Testis (tissue), 2 donors: ENCODE measurements at regions not wholly inside any gene's neighbourhood (a gene's known extent, or its start where the extent isn't known, plus 50 kb on each side); places are given as distances from the start of the nearest gene placed in this dataset.

Source experiments
- DNase-seq: peaks from one replicate; pipeline ENCODE4 v3.0.0-alpha.2; 2019
- H3K27ac ChIP-seq, 2 donors: fragments of 200-600 bp; sonication (generic); one replicate each; pipeline ENCODE4 v1.5.1; 2019
- H3K27me3 ChIP-seq: fragments of 200-600 bp; sonication (generic); one replicate; pipeline ENCODE4 v1.5.1; 2019
- H3K36me3 ChIP-seq: fragments of 200-600 bp; sonication (generic); one replicate; pipeline ENCODE4 v1.5.1; 2017; ENCODE audit warnings: low read depth; ENCODE audit errors: missing control alignments
- H3K4me1 ChIP-seq: fragments of 200-600 bp; sonication (generic); one replicate; pipeline ENCODE4 v1.5.1; 2019
- H3K4me3 ChIP-seq, 2 donors: fragments of 200-600 bp; sonication (generic); one replicate each; pipeline ENCODE4 v1.5.1; 2017 to 2019
- H3K9me3 ChIP-seq: fragments of 200-600 bp; sonication (generic); one replicate; pipeline ENCODE4 v1.5.1; 2017
- CTCF ChIP-seq, 3 experiments: fragments of 450-650 bp in 2 of 3; fragments of 200-600 bp in 1 of 3; sonication (generic) in 1 of 3; IDR thresholded peaks; one replicate each; pipeline ENCODE4 v1.5.1; 2016 to 2019; ENCODE audit warnings: antibody characterized with exemption in 3 of 3, mild to moderate bottlenecking in 2 of 3, moderate library complexity in 1 of 3
- POLR2A ChIP-seq: fragments of 450-650 bp; IDR thresholded peaks from one replicate; pipeline ENCODE4 v1.6.1; 2017; ENCODE audit warnings: antibody characterized with exemption, mild to moderate bottlenecking, moderate library complexity
- WGBS, 2 donors: methylation state at CpG; one replicate each; pipeline ENCODE4 v1.1.5; 2018; 5-methylcytosine and 5-hydroxymethylcytosine counted together
- intact Hi-C: fragments of 100-400 bp; cut with DNase I; formaldehyde crosslinking; loops from one replicate; pipeline ENCODE4 v1.15.1; 2023; ENCODE audit warnings: low total_unique reads

- H3K9me3 ChIP-seq = no peaks in the 10 kb centered on the region
- no peak for DNase-seq
- no peaks in the 10 kb centered on the region for H3K27me3 ChIP-seq
- no peak overlapping the region for H3K27ac ChIP-seq
- H3K4me1 ChIP-seq = no peaks in the 10 kb centered on the region
- intact Hi-C loops = no loop called here
- H3K4me3 ChIP-seq = no peak overlapping the region
- TF ChIP-seq POLR2A = no peak
- no peak for TF ChIP-seq CTCF (IDR thresholded peaks at IDR 0.05)
- no peaks in the 10 kb centered on the region for H3K36me3 ChIP-seq
- 94 to 98% methylated on average over 2 of the region's 2 CpGs for WGBS, 2 donors
Observed at GRCh38 chr9:108377881-108378280, 477.9 kb downstream of the ACTL7B start.

- no peak overlapping the region for H3K4me3 ChIP-seq
- intact Hi-C loops = no loop called here
- WGBS, 2 donors = 72 to 83% methylated on average over 3 of the region's 3 CpGs
- H3K4me1 ChIP-seq = no peaks in the 10 kb centered on the region
- no peaks in the 10 kb centered on the region for H3K27me3 ChIP-seq
- H3K27ac ChIP-seq = no peak overlapping the region
- no peaks in the 10 kb centered on the region for H3K36me3 ChIP-seq
- TF ChIP-seq CTCF (IDR thresholded peaks at IDR 0.05) = no peak
- no peak for TF ChIP-seq POLR2A
- H3K9me3 ChIP-seq = no peaks in the 10 kb centered on the region
- no peak for DNase-seq
Observed at GRCh38 chr9:108377382-108377781, 478.4 kb downstream of the ACTL7B start.

GRCh38 chr9:108376140-108376539 lies 479.6 kb downstream of the ACTL7B start:
- Histone ChIP-seq H3K27me3 (no peaks in the 10 kb centered on the region), H3K4me1 (no peaks in the 10 kb centered on the region), H3K36me3 (no peaks in the 10 kb centered on the region), H3K4me3 (no peak overlapping the region), H3K9me3 (no peaks in the 10 kb centered on the region), H3K27ac (no peak overlapping the region)
- intact Hi-C loops = no loop called here
- no peak for TF ChIP-seq CTCF (IDR thresholded peaks at IDR 0.05)
- TF ChIP-seq POLR2A = no peak
- DNase-seq = no peak

GRCh38 chr9:108374626-108375025 lies 481.2 kb downstream of the ACTL7B start:
- H3K27me3 ChIP-seq = no peaks in the 10 kb centered on the region
- H3K9me3 ChIP-seq = no peaks in the 10 kb centered on the region
- intact Hi-C loops = no loop called here
- no peaks in the 10 kb centered on the region for H3K36me3 ChIP-seq
- no peak overlapping the region for H3K4me3 ChIP-seq
- no peaks in the 10 kb centered on the region for H3K4me1 ChIP-seq
- H3K27ac ChIP-seq = no peak overlapping the region
- TF ChIP-seq CTCF (IDR thresholded peaks at IDR 0.05) (no peak), POLR2A (no peak)
- DNase-seq = no peak

GRCh38 chr9:108367188-108367587 lies 488.6 kb downstream of the ACTL7B start:
- no peaks in the 10 kb centered on the region for H3K9me3 ChIP-seq
- H3K27me3 ChIP-seq = no peaks in the 10 kb centered on the region
- H3K4me3 ChIP-seq = no peak overlapping the region
- intact Hi-C loops = no loop called here
- no peak for TF ChIP-seq POLR2A
- TF ChIP-seq CTCF (IDR thresholded peaks at IDR 0.05) = no peak
- no peaks in the 10 kb centered on the region for H3K36me3 ChIP-seq
- no peak overlapping the region for H3K27ac ChIP-seq
- no peak for DNase-seq
- H3K4me1 ChIP-seq = no peaks in the 10 kb centered on the region
